Peyer's patch (tissue), 4 donors: ENCODE measurements at regions not wholly inside any gene's neighbourhood (a gene's known extent, or its start where the extent isn't known, plus 50 kb on each side); places are given as distances from the start of the nearest gene placed in this dataset.

Experiments used
- DNase-seq, 3 donors: peaks; one replicate each; pipeline ENCODE4 v3.0.0-alpha.2; 2017 to 2019
- H3K27ac ChIP-seq, 4 donors: fragments of 200-600 bp; sonication (generic); one replicate each; pipeline ENCODE4 v1.5.1; 2016 to 2019
- H3K27me3 ChIP-seq, 2 donors: fragments of 200-600 bp; sonication (generic); one replicate each; pipeline ENCODE4 v1.5.1; 2019
- H3K36me3 ChIP-seq, 3 donors: fragments of 200-600 bp; sonication (generic); one replicate each; pipeline ENCODE4 v1.5.1; 2016 to 2019
- H3K4me1 ChIP-seq, 4 donors: fragments of 200-600 bp; sonication (generic); one replicate each; pipeline ENCODE4 v1.5.1; 2016 to 2019
- H3K4me3 ChIP-seq, 4 donors: fragments of 200-600 bp; sonication (generic); 1 replicate in 3 of 4; 2 replicates in 1 of 4; pipeline ENCODE4 v1.5.1; 2016 to 2019; ENCODE audit warnings: mild to moderate bottlenecking in 1 of 4
- H3K9me3 ChIP-seq, 4 donors: fragments of 200-600 bp; sonication (generic); one replicate each; pipeline ENCODE4 v1.5.1; 2016 to 2019; ENCODE audit warnings: mild to moderate bottlenecking in 1 of 4
- POLR2A ChIP-seq, 2 donors: fragments of 450-650 bp; IDR thresholded peaks; one replicate each; pipeline ENCODE4 v1.5.1; 2017; ENCODE audit warnings: antibody characterized with exemption in 2 of 2, mild to moderate bottlenecking in 2 of 2, moderate library complexity in 2 of 2
- TF ChIP-seq, protein P1 (sequence below), 6 experiments: fragments of 450-650 bp in 4 of 6; fragments of 200-600 bp in 2 of 6; sonication (generic) in 1 of 6; IDR thresholded peaks; one replicate each; pipeline ENCODE4 v1.5.1; 2017 to 2019; ENCODE audit warnings: antibody characterized with exemption in 6 of 6, mild to moderate bottlenecking in 3 of 6, moderate library complexity in 1 of 6

DNA sequence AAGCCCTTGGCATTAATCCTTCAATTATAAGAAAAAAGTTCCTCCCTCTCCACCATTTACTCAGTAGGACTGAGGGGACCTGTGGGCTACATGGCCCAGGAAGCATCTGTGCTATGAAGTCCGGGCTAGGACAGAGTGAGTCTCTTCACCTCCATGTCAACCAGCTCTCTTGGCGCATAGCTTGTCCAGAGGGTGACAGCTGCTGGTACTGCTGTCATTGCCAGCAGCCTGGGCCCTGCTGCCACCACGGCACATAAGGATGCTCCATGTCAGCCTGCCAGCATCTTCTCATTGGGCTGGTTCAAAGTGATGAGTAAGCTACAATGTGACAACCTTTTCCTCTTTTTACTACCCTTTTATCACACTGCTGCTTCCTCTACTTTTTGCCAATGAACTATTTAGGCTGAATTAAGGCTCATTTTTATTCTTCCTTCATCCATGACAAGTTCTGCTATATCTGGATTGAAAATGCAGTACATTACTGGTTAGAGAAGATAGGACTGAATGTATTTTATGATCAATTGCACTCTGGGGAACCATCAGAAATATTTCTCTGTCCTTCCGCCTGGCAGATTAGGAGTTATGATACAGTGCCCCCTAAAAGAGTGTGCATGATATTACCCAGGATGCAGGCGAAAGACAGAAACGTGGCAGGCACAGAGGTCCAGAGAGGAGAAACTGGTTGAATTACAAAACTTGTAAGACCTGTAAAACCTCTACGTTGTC is 258.9 kb upstream of the TNP1 start:
- H3K9me3 ChIP-seq = no peaks in the 10 kb centered on the region
- no peaks in the 10 kb centered on the region for H3K4me1 ChIP-seq
- H3K27me3 ChIP-seq = no peaks in the 10 kb centered on the region
- DNase-seq = no peak
- no peak overlapping the region for H3K27ac ChIP-seq
- H3K4me3 ChIP-seq = no peak overlapping the region
- H3K36me3 ChIP-seq = no peaks in the 10 kb centered on the region
- TF ChIP-seq, protein P1, sequence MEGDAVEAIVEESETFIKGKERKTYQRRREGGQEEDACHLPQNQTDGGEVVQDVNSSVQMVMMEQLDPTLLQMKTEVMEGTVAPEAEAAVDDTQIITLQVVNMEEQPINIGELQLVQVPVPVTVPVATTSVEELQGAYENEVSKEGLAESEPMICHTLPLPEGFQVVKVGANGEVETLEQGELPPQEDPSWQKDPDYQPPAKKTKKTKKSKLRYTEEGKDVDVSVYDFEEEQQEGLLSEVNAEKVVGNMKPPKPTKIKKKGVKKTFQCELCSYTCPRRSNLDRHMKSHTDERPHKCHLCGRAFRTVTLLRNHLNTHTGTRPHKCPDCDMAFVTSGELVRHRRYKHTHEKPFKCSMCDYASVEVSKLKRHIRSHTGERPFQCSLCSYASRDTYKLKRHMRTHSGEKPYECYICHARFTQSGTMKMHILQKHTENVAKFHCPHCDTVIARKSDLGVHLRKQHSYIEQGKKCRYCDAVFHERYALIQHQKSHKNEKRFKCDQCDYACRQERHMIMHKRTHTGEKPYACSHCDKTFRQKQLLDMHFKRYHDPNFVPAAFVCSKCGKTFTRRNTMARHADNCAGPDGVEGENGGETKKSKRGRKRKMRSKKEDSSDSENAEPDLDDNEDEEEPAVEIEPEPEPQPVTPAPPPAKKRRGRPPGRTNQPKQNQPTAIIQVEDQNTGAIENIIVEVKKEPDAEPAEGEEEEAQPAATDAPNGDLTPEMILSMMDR (IDR thresholded peaks at IDR 0.05) = no peak
- TF ChIP-seq POLR2A (IDR thresholded peaks at IDR 0.05) = no peak

DNA sequence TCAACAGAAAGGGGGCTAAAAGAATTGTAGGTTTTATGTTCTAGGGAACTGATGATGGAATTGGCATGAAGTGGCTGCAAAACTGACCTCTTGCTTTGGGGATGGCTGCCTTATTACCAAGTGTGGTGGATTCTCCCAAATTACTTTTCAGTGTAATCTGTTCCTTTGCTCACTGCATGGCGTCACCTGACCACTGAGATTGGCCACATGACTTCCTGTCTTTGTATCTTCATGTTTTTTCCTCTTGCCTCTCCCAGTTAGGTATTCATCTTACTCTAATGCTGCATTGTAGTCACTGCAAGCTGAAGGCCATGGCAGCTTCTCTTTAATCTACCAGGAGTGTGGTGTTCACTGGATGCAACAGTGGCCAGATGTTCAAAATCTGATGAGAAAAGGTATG is 257.7 kb upstream of the TNP1 start:
- Histone ChIP-seq H3K4me1 (no peaks in the 10 kb centered on the region), H3K9me3 (no peaks in the 10 kb centered on the region), H3K36me3 (no peaks in the 10 kb centered on the region), H3K27me3 (no peaks in the 10 kb centered on the region), H3K4me3 (no peak overlapping the region), H3K27ac (no peak overlapping the region)
- TF ChIP-seq, protein P1 (IDR thresholded peaks at IDR 0.05) = no peak
- no peak for TF ChIP-seq POLR2A (IDR thresholded peaks at IDR 0.05)
- no peak for DNase-seq

DNA sequence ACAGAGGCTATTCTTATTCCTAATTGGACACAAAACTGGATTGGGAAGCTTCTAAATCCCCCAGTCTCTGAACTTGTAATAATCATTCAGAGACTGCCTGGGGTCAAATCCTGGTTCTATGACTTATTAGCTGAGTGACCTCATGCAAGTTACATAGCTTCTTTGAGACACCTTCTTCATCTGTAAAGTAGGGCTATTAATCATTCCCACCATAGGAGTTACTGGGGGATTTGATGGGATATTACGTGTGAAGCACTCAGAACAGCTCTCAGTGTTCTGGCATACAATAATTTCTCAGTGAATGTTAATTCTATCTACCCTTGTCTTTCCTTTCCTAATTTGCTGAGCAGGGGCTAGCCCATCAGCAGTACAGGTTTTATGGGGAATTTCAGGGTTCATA is 256.7 kb upstream of the TNP1 start:
- DNase-seq = no peak
- no peak overlapping the region for H3K27ac ChIP-seq
- no peaks in the 10 kb centered on the region for H3K9me3 ChIP-seq
- H3K4me1 ChIP-seq = no peaks in the 10 kb centered on the region
- H3K27me3 ChIP-seq = no peaks in the 10 kb centered on the region
- TF ChIP-seq, protein P1 (IDR thresholded peaks at IDR 0.05) = no peak
- no peak for TF ChIP-seq POLR2A (IDR thresholded peaks at IDR 0.05)
- H3K36me3 ChIP-seq = no peaks in the 10 kb centered on the region
- H3K4me3 ChIP-seq = no peak overlapping the region

DNA sequence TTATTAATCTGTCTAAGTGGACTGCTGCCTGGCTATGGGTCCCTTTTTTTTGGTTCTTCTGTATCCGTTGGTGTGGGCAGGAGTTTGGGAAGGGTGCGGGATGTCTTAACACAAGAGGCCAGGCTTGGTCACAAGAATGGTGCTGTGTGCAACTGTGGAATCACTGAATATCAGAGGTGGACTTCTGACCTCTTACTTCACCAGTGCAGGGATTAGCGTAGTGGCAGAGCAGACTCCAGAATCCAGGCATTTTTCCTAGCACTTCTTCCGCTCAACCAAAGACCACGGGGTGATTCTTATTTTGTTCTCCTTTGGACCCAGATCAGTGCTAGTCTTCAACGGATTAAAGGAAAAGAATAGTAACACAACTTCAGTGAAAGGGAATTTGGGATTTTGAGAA is 254.3 kb upstream of the TNP1 start:
- no peaks in the 10 kb centered on the region for H3K27me3 ChIP-seq
- no peaks in the 10 kb centered on the region for H3K4me1 ChIP-seq
- no peak for TF ChIP-seq POLR2A (IDR thresholded peaks at IDR 0.05)
- TF ChIP-seq, protein P1 (IDR thresholded peaks at IDR 0.05) = no peak
- no peak overlapping the region for H3K4me3 ChIP-seq
- no peak for DNase-seq
- no peak overlapping the region for H3K27ac ChIP-seq
- H3K9me3 ChIP-seq = no peaks in the 10 kb centered on the region
- H3K36me3 ChIP-seq = no peaks in the 10 kb centered on the region

DNA sequence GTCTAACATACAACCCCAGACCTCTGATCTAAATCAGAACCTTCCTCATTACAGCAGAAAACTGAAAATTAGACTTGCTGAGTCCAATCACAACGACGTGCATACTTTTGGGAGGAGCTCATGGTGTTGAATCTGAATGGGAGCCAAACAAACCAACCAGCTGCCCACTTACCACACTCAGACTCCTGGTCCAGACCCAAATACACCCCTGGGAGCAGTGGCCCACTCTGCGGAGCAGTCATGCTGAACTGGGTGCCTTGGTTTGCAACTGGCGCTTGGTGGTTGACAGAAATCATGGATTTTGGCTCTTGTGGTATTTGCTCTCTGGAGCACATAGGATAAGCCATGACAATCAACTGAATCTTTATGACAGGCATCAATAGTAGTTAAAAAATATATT is 253.6 kb upstream of the TNP1 start:
- no peak for TF ChIP-seq POLR2A (IDR thresholded peaks at IDR 0.05)
- TF ChIP-seq, protein P1 (IDR thresholded peaks at IDR 0.05) = no peak
- no peaks in the 10 kb centered on the region for H3K27me3 ChIP-seq
- no peaks in the 10 kb centered on the region for H3K36me3 ChIP-seq
- no peaks in the 10 kb centered on the region for H3K9me3 ChIP-seq
- no peak overlapping the region for H3K27ac ChIP-seq
- no peaks in the 10 kb centered on the region for H3K4me1 ChIP-seq
- no peak overlapping the region for H3K4me3 ChIP-seq
- DNase-seq = no peak

DNA sequence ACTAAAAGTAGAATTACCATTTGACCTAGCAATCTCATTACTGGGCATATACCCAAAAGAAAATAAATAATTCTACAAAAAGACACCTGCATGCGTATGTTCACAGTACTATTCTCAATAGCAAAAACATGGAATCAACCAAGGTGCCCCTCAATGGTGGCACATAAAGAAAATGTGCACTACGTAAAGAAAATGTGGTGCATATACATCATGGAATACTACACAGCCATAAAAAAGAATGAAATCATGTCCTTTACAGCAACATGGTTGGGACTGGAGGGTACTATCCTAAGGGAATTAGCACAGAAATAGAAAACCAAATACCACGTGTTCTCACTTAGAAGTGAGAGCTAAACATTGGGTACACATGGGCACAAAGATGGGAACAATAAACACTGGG is 250.7 kb upstream of the TNP1 start:
- TF ChIP-seq POLR2A (IDR thresholded peaks at IDR 0.05) = no peak
- TF ChIP-seq, protein P1 (IDR thresholded peaks at IDR 0.05) = no peak
- no peak overlapping the region for H3K4me3 ChIP-seq
- DNase-seq = no peak
- no peaks in the 10 kb centered on the region for H3K36me3 ChIP-seq
- no peaks in the 10 kb centered on the region for H3K9me3 ChIP-seq
- no peaks in the 10 kb centered on the region for H3K4me1 ChIP-seq
- H3K27me3 ChIP-seq = no peaks in the 10 kb centered on the region
- H3K27ac ChIP-seq = no peak overlapping the region
